ENCODE measurements at regions not wholly inside any gene's neighbourhood (a gene's known extent, or its start where the extent isn't known, plus 50 kb on each side); places are given as distances from the start of the nearest gene placed in this dataset.

DNA sequence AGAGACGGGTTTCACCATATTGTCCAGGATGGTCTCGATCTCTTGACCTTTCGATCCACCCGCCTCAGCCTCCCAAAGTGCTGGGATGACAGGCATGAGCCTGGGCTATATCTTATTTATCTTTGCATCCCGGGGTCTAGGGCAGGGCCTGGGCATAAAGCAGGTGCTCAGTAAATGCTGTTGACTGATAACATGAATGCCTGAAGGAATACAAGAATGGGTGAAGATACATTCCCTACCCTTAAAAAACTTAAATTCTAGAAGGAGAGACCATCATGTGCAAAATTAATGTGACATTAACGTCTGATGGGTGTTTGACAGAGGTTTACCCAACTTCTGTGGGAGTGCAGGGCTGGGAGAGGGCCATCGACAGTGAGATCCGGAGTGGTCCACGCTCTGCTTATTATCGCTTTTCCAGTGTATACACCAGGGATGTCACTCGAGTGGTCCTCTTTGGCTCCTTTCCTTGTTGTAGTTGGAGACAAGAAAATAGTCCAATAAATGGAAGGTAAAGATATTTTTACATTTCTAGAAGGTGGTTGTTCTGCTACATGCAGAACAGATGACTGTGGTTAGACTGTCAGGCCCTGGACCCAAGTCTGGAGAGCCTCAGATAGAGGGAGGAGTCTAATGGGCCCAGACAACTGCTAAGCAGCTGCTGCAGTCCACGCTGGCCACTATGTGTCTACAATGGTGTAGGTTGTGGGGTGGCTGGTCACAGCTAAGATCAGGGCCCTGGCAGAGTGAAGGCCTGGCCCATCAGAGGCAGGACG, 131.7 kb downstream of the MYCN start:
- CTCF ChIA-PET: interaction anchor here (0.7 kb wide), 1 partner anchor 132 kb away, joined by 4 read pairs; no protein-coding TSS in a partner anchor
- TF ChIP-seq, protein P1, sequence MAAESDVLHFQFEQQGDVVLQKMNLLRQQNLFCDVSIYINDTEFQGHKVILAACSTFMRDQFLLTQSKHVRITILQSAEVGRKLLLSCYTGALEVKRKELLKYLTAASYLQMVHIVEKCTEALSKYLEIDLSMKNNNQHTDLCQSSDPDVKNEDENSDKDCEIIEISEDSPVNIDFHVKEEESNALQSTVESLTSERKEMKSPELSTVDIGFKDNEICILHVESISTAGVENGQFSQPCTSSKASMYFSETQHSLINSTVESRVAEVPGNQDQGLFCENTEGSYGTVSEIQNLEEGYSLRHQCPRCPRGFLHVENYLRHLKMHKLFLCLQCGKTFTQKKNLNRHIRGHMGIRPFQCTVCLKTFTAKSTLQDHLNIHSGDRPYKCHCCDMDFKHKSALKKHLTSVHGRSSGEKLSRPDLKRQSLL (tag by site-specific recombination; IDR thresholded peaks at IDR 0.05): no peak
- TF ChIP-seq, protein P2, sequence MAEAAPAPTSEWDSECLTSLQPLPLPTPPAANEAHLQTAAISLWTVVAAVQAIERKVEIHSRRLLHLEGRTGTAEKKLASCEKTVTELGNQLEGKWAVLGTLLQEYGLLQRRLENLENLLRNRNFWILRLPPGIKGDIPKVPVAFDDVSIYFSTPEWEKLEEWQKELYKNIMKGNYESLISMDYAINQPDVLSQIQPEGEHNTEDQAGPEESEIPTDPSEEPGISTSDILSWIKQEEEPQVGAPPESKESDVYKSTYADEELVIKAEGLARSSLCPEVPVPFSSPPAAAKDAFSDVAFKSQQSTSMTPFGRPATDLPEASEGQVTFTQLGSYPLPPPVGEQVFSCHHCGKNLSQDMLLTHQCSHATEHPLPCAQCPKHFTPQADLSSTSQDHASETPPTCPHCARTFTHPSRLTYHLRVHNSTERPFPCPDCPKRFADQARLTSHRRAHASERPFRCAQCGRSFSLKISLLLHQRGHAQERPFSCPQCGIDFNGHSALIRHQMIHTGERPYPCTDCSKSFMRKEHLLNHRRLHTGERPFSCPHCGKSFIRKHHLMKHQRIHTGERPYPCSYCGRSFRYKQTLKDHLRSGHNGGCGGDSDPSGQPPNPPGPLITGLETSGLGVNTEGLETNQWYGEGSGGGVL (tag by site-specific recombination; IDR thresholded peaks at IDR 0.05): no peak
- TF ChIP-seq, protein P3, sequence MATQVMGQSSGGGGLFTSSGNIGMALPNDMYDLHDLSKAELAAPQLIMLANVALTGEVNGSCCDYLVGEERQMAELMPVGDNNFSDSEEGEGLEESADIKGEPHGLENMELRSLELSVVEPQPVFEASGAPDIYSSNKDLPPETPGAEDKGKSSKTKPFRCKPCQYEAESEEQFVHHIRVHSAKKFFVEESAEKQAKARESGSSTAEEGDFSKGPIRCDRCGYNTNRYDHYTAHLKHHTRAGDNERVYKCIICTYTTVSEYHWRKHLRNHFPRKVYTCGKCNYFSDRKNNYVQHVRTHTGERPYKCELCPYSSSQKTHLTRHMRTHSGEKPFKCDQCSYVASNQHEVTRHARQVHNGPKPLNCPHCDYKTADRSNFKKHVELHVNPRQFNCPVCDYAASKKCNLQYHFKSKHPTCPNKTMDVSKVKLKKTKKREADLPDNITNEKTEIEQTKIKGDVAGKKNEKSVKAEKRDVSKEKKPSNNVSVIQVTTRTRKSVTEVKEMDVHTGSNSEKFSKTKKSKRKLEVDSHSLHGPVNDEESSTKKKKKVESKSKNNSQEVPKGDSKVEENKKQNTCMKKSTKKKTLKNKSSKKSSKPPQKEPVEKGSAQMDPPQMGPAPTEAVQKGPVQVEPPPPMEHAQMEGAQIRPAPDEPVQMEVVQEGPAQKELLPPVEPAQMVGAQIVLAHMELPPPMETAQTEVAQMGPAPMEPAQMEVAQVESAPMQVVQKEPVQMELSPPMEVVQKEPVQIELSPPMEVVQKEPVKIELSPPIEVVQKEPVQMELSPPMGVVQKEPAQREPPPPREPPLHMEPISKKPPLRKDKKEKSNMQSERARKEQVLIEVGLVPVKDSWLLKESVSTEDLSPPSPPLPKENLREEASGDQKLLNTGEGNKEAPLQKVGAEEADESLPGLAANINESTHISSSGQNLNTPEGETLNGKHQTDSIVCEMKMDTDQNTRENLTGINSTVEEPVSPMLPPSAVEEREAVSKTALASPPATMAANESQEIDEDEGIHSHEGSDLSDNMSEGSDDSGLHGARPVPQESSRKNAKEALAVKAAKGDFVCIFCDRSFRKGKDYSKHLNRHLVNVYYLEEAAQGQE (tag by site-specific recombination; IDR thresholded peaks at IDR 0.05): no peak
- no peak for TF ChIP-seq ZNF792 (tag by site-specific recombination; IDR thresholded peaks at IDR 0.05)
- no peak for TF ChIP-seq ZNF223 (tag by site-specific recombination; IDR thresholded peaks at IDR 0.05)
- TF ChIP-seq ZNF561 (tag by site-specific recombination; IDR thresholded peaks at IDR 0.05; ENCODE audit: borderline replicate concordance): no peak
- TF ChIP-seq, protein P4, sequence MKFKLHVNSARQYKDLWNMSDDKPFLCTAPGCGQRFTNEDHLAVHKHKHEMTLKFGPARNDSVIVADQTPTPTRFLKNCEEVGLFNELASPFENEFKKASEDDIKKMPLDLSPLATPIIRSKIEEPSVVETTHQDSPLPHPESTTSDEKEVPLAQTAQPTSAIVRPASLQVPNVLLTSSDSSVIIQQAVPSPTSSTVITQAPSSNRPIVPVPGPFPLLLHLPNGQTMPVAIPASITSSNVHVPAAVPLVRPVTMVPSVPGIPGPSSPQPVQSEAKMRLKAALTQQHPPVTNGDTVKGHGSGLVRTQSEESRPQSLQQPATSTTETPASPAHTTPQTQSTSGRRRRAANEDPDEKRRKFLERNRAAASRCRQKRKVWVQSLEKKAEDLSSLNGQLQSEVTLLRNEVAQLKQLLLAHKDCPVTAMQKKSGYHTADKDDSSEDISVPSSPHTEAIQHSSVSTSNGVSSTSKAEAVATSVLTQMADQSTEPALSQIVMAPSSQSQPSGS (tag by site-specific recombination; IDR thresholded peaks at IDR 0.05; ENCODE audit: low read depth): no peak
- no peak for TF ChIP-seq ZNF830 (tag by site-specific recombination; IDR thresholded peaks at IDR 0.05; ENCODE audit: low read depth)
- TF ChIP-seq ZNF701 (tag by site-specific recombination; IDR thresholded peaks at IDR 0.05): no peak
- TF ChIP-seq ZNF2 (tag by site-specific recombination; IDR thresholded peaks at IDR 0.05): no peak
- no peak for TF ChIP-seq ZNF76 (tag by site-specific recombination; IDR thresholded peaks at IDR 0.05; ENCODE audit: borderline replicate concordance, low read depth)
- no peak for TF ChIP-seq ZNF354C (tag by site-specific recombination; IDR thresholded peaks at IDR 0.05; ENCODE audit: borderline replicate concordance, low read depth)
- no peak for TF ChIP-seq ZNF677 (tag by site-specific recombination; IDR thresholded peaks at IDR 0.05)
- TF ChIP-seq, protein P5, sequence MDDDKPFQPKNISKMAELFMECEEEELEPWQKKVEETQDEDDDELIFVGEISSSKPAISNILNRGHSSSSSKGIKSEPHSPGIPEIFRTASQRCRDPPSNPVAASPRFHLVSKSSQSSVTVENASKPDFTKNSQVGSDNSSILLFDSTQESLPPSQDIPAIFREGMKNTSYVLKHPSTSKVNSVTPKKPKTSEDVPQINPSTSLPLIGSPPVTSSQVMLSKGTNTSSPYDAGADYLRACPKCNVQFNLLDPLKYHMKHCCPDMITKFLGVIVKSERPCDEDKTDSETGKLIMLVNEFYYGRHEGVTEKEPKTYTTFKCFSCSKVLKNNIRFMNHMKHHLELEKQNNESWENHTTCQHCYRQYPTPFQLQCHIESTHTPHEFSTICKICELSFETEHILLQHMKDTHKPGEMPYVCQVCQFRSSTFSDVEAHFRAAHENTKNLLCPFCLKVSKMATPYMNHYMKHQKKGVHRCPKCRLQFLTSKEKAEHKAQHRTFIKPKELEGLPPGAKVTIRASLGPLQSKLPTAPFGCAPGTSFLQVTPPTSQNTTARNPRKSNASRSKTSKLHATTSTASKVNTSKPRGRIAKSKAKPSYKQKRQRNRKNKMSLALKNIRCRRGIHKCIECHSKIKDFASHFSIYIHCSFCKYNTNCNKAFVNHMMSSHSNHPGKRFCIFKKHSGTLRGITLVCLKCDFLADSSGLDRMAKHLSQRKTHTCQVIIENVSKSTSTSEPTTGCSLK (tag by site-specific recombination; IDR thresholded peaks at IDR 0.05): no peak
- TF ChIP-seq MZF1 (tag by site-specific recombination; IDR thresholded peaks at IDR 0.05; ENCODE audit: borderline replicate concordance): no peak
- TF ChIP-seq, protein P6, sequence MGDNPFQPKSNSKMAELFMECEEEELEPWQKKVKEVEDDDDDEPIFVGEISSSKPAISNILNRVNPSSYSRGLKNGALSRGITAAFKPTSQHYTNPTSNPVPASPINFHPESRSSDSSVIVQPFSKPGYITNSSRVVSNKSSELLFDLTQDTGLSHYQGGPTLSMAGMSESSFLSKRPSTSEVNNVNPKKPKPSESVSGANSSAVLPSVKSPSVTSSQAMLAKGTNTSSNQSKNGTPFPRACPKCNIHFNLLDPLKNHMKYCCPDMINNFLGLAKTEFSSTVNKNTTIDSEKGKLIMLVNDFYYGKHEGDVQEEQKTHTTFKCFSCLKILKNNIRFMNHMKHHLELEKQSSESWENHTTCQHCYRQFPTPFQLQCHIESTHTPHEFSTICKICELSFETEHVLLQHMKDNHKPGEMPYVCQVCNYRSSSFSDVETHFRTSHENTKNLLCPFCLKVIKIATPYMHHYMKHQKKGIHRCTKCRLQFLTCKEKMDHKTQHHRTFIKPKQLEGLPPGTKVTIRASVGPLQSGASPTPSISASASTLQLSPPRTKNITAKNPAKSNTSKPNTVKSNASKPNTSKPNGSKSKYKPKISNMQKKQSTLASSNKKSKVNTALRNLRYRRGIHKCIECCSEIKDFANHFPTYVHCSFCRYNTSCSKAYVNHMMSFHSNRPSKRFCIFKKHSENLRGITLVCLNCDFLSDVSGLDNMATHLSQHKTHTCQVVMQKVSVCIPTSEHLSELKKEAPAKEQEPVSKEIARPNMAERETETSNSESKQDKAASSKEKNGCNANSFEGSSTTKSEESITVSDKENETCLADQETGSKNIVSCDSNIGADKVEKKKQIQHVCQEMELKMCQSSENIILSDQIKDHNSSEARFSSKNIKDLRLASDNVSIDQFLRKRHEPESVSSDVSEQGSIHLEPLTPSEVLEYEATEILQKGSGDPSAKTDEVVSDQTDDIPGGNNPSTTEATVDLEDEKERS (tag by site-specific recombination; IDR thresholded peaks at IDR 0.05): no peak
- no peak for TF ChIP-seq ZNF585B (tag by site-specific recombination; IDR thresholded peaks at IDR 0.05)
- no peak for TF ChIP-seq SCRT2 (tag by site-specific recombination; IDR thresholded peaks at IDR 0.05)

More for the DNA sequence above, 131.7 kb downstream of the MYCN start:
- no peaks in the 10 kb centered on the region for H3K9me3 ChIP-seq (ENCODE audit: control insufficient read depth, insufficient read depth, low read depth, low read length)
- H3K36me3 ChIP-seq (ENCODE audit: control insufficient read depth in 2 of 2, insufficient read depth in 1 of 2, low read length in 2 of 2): no peaks in the 10 kb centered on the region
- no peak overlapping the region for H3K27ac ChIP-seq (ENCODE audit: extremely low read depth, low read depth, low read length)
- H3K4me3 ChIP-seq (ENCODE audit: low read depth, low read length): no peak overlapping the region
- POLR2A ChIA-PET: no interaction called here
- no peaks in the 10 kb centered on the region for H3K4me1 ChIP-seq (ENCODE audit: control insufficient read depth, insufficient read depth, low read length)
